GM23248 (cell line): ENCODE measurements at regions not wholly inside any gene's neighbourhood (a gene's known extent, or its start where the extent isn't known, plus 50 kb on each side); places are given as distances from the start of the nearest gene placed in this dataset.

Source experiments
- EZH2 ChIP-seq: fragments of 200-600 bp; sonication (generic); IDR thresholded peaks from 2 replicates; pipeline ENCODE4 v1.6.1; 2018; ENCODE audit warnings: antibody characterized with exemption, mild to moderate bottlenecking; ENCODE audit not compliant: insufficient read depth, poor library complexity, severe bottlenecking
- EZH2phosphoT487 ChIP-seq: fragments of 200-600 bp; sonication (generic); IDR thresholded peaks from 2 replicates; pipeline ENCODE4 v1.6.1; 2018; ENCODE audit warnings: antibody characterized with exemption, moderate library complexity, mild to moderate bottlenecking, low read depth; ENCODE audit not compliant: insufficient read depth

- TF ChIP-seq EZH2: no peak
- no peak for TF ChIP-seq EZH2phosphoT487
Measured at GRCh38 chr5:39825301-39825700, 400.5 kb upstream of the DAB2 start.
